ENCODE measurements at regions not wholly inside any gene's neighbourhood (a gene's known extent, or its start where the extent isn't known, plus 50 kb on each side); places are given as distances from the start of the nearest gene placed in this dataset.

DNA sequence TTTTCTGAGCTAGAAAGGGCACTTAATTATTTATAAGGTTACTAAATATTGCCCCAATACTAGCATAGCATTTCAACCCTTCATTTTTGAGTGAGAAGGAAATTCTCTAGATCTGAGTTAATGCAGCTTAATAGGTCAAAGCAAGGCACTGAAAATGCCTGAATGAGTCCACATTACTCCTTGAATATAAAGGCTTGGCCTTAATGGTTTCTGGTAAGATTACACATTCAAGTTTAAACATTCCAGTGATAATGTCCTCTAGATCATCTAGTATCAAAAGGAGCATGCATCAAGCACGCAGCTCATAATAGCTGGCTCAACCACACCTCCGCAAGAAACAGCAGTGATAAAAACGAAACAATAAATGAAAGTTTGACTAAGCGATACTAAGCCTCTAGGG, 87.5 kb downstream of the SPANXN3 start:
- RAD21 ChIA-PET (ENCODE audit: low non-redundant PET in 1 of 2, low total read pairs in 2 of 2, uncharacterized antibody in 2 of 2, unreplicated experiment in 2 of 2): no interaction called here
- Histone ChIP-seq H4K20me1 (ENCODE audit: insufficient read depth) (no peaks in the 10 kb centered on the region), H3K4me3 (replicated peaks in 1 of 2; ENCODE audit: low read depth in 1 of 2, low read length in 2 of 2) (no peak overlapping the region), H3K9me3 (ENCODE audit: control insufficient read depth in 1 of 2, insufficient read depth in 1 of 2, low read depth in 1 of 2, low read length in 2 of 2) (no peaks in the 10 kb centered on the region), H3K27ac (ENCODE audit: low read depth, low read length) (no peak overlapping the region), H3K4me1 (ENCODE audit: control insufficient read depth in 1 of 2, insufficient read depth in 2 of 2, low read length in 2 of 2) (no peaks in the 10 kb centered on the region), H3K9ac (ENCODE audit: low read length) (no peak overlapping the region), H3K9me2 (ENCODE audit: insufficient read depth) (no peaks in the 10 kb centered on the region), H2AFZ (ENCODE audit: low read depth, low read length, poor library complexity, severe bottlenecking) (no peak overlapping the region), H3K4me2 (ENCODE audit: low read length) (no peak overlapping the region), H3K36me3 (ENCODE audit: control insufficient read depth in 1 of 2, insufficient read depth in 2 of 2, low read length in 2 of 2) (no peaks in the 10 kb centered on the region), H3K27me3 (ENCODE audit: insufficient read depth, low read length) (no peaks in the 10 kb centered on the region), H3K79me2 (ENCODE audit: insufficient read depth, low read length) (no peaks in the 10 kb centered on the region)
- no peak for ATAC-seq
- no peak for DNase-seq (ENCODE audit: low read depth, low spot score)
- BruUV-seq (replicated peaks): no TSS peak
- TF ChIP-seq, protein P1, sequence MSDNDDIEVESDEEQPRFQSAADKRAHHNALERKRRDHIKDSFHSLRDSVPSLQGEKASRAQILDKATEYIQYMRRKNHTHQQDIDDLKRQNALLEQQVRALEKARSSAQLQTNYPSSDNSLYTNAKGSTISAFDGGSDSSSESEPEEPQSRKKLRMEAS (IDR thresholded peaks at IDR 0.05): no peak
- no peak for TF ChIP-seq EZH2phosphoT487 (IDR thresholded peaks at IDR 0.05; ENCODE audit: borderline replicate concordance)
- no peak for TF ChIP-seq EGR1 (IDR thresholded peaks at IDR 0.05; ENCODE audit: low read depth)
- TF ChIP-seq, protein P2, sequence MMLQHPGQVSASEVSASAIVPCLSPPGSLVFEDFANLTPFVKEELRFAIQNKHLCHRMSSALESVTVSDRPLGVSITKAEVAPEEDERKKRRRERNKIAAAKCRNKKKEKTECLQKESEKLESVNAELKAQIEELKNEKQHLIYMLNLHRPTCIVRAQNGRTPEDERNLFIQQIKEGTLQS (IDR thresholded peaks at IDR 0.05): no peak
- TF ChIP-seq POLR2A (IDR thresholded peaks at IDR 0.05; ENCODE audit: borderline replicate concordance, extremely low read depth, insufficient read depth, insufficient read length): no peak
- no peak for TF ChIP-seq SRF (IDR thresholded peaks at IDR 0.05; ENCODE audit: low read depth)
- TF ChIP-seq TCF7L2 (IDR thresholded peaks at IDR 0.05; ENCODE audit: borderline replicate concordance, extremely low read depth, insufficient read depth, insufficient read length): no peak
- no peak for TF ChIP-seq EZH2 (IDR thresholded peaks at IDR 0.05)
- no peak for TF ChIP-seq ELF1 (IDR thresholded peaks at IDR 0.05; ENCODE audit: borderline replicate concordance, low read depth)
- no peak for TF ChIP-seq SP1 (IDR thresholded peaks at IDR 0.05; ENCODE audit: low read depth)
- no peak for TF ChIP-seq SIN3A (IDR thresholded peaks at IDR 0.05; ENCODE audit: low read depth)
- no peak for TF ChIP-seq YY1 (IDR thresholded peaks at IDR 0.05; ENCODE audit: extremely low read depth, insufficient replicate concordance, low read depth, low read length)
- no peak for TF ChIP-seq JUND (IDR thresholded peaks at IDR 0.05)
- TF ChIP-seq, protein P3, sequence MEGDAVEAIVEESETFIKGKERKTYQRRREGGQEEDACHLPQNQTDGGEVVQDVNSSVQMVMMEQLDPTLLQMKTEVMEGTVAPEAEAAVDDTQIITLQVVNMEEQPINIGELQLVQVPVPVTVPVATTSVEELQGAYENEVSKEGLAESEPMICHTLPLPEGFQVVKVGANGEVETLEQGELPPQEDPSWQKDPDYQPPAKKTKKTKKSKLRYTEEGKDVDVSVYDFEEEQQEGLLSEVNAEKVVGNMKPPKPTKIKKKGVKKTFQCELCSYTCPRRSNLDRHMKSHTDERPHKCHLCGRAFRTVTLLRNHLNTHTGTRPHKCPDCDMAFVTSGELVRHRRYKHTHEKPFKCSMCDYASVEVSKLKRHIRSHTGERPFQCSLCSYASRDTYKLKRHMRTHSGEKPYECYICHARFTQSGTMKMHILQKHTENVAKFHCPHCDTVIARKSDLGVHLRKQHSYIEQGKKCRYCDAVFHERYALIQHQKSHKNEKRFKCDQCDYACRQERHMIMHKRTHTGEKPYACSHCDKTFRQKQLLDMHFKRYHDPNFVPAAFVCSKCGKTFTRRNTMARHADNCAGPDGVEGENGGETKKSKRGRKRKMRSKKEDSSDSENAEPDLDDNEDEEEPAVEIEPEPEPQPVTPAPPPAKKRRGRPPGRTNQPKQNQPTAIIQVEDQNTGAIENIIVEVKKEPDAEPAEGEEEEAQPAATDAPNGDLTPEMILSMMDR (IDR thresholded peaks at IDR 0.05 in 2 of 3, conservative IDR thresholded peaks at IDR 0.05 in 1 of 3; ENCODE audit: borderline replicate concordance in 1 of 3, insufficient read depth in 1 of 3, low read depth in 2 of 3, low read length in 2 of 3): no peak
- no peak for TF ChIP-seq RAD21 (IDR thresholded peaks at IDR 0.05; ENCODE audit: low read depth)
- TF ChIP-seq, protein P4, sequence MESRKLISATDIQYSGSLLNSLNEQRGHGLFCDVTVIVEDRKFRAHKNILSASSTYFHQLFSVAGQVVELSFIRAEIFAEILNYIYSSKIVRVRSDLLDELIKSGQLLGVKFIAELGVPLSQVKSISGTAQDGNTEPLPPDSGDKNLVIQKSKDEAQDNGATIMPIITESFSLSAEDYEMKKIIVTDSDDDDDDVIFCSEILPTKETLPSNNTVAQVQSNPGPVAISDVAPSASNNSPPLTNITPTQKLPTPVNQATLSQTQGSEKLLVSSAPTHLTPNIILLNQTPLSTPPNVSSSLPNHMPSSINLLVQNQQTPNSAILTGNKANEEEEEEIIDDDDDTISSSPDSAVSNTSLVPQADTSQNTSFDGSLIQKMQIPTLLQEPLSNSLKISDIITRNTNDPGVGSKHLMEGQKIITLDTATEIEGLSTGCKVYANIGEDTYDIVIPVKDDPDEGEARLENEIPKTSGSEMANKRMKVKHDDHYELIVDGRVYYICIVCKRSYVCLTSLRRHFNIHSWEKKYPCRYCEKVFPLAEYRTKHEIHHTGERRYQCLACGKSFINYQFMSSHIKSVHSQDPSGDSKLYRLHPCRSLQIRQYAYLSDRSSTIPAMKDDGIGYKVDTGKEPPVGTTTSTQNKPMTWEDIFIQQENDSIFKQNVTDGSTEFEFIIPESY (IDR thresholded peaks at IDR 0.05; ENCODE audit: extremely low read depth, insufficient replicate concordance, low read length): no peak
- POLR2A ChIA-PET: no interaction called here
- intact Hi-C loops (cut with micrococcal nuclease): no loop called here
- CTCF ChIA-PET: no interaction called here

Measured in HCT116 (cell line).